Panc1 (cell line): ENCODE measurements at regions not wholly inside any gene's neighbourhood (a gene's known extent, or its start where the extent isn't known, plus 50 kb on each side); places are given as distances from the start of the nearest gene placed in this dataset.

Experiments used
- ATAC-seq: fragments of 200-7000 bp; cut with Tn5 transposase; 2 replicates; pipeline ENCODE4 v1.9.1; 2020; ENCODE audit warnings: mild to moderate bottlenecking, moderate library complexity
- BruUV-seq: library from RNA; stranded (reverse); fragments of 400-500 nt; replicated peaks from 2 replicates; lab custom pipeline; 2021; lab: Mats Ljungman, UMichigan
- CTCF ChIA-PET: fragments of 300-600 bp; sonication (Branson Sonifier 250); formaldehyde crosslinking; loops from one replicate; lab custom pipeline; 2022; ENCODE audit warnings: antibody characterized with exemption; lab: Charles Lee
- POLR2A ChIA-PET: fragments of 300-600 bp; sonication (Branson Sonifier 250); formaldehyde crosslinking; loops from one replicate; lab custom pipeline; 2022; ENCODE audit warnings: antibody characterized with exemption; lab: Charles Lee
- DNase-seq: peaks from one replicate; pipeline ENCODE4 v3.0.0-alpha.2; 2010; ENCODE audit warnings: low read depth, low spot score
- H3K27ac ChIP-seq: 2 replicates; pipeline ENCODE4 v1.5.1; 2011; ENCODE audit warnings: mild to moderate bottlenecking, low read length, inconsistent platforms
- H3K27me3 ChIP-seq: fragments of 200-500 bp; sonication (Bioruptor generic); 2 replicates; pipeline ENCODE4 v1.6.0; 2014; ENCODE audit warnings: low read length, inconsistent platforms; ENCODE audit not compliant: control insufficient read depth, insufficient read depth
- H3K36me3 ChIP-seq: fragments of 200-500 bp; sonication (Bioruptor generic); 2 replicates; pipeline ENCODE4 v1.5.1; 2014; ENCODE audit warnings: inconsistent platforms, mild to moderate bottlenecking, low read length, moderate library complexity; ENCODE audit not compliant: control insufficient read depth, insufficient read depth
- H3K4me1 ChIP-seq: 2 replicates; pipeline ENCODE4 v1.5.1; 2011; ENCODE audit warnings: inconsistent platforms, mild to moderate bottlenecking, low read length, moderate library complexity; ENCODE audit not compliant: control insufficient read depth, insufficient read depth
- H3K4me3 ChIP-seq, 2 experiments: 2 replicates each; pipeline ENCODE4 v1.5.1; 2011 to 2012; ENCODE audit warnings: low read depth in 2 of 2, low read length in 2 of 2, mild to moderate bottlenecking in 2 of 2, inconsistent platforms in 1 of 2, moderate library complexity in 1 of 2
- H3K9me3 ChIP-seq: fragments of 200-500 bp; sonication (Bioruptor generic); 2 replicates; pipeline ENCODE4 v1.5.1; 2014; ENCODE audit warnings: low read depth, mild to moderate bottlenecking, inconsistent platforms, low read length, moderate library complexity; ENCODE audit not compliant: control insufficient read depth, insufficient read depth
- POLR2AphosphoS5 ChIP-seq: IDR thresholded peaks from 2 replicates; pipeline ENCODE4 v1.6.1; 2012; ENCODE audit warnings: mild to moderate bottlenecking, low read depth, low read length, moderate library complexity
- SIN3A ChIP-seq: IDR thresholded peaks from 2 replicates; pipeline ENCODE4 v1.6.1; 2012; ENCODE audit warnings: low read depth, mild to moderate bottlenecking, low read length, moderate library complexity, borderline replicate concordance; ENCODE audit not compliant: insufficient read depth
- TCF7L2 ChIP-seq: IDR thresholded peaks from 2 replicates; pipeline ENCODE4 v1.6.1; 2011; ENCODE audit warnings: mild to moderate bottlenecking, low read depth, low read length, inconsistent platforms
- in situ Hi-C: cut with HindIII; loops from 2 replicates; pipeline ENCODE4 v1.10.0; 2016; ENCODE audit warnings: low sequenced_read_pairs, low pct_unique_long_range_greater_than_20kb
- intact Hi-C: fragments of 100-400 bp; cut with micrococcal nuclease; formaldehyde crosslinking; loops from one replicate; pipeline ENCODE4 v1.10.0; 2022; ENCODE audit not compliant: unreplicated experiment
- TF ChIP-seq, protein P1 (sequence below), 2 experiments: IDR thresholded peaks; 2 replicates each; pipeline ENCODE4 v1.6.1; 2011 to 2012; ENCODE audit warnings: low read depth in 2 of 2, control low read depth in 1 of 2, low read length in 1 of 2, mild to moderate bottlenecking in 1 of 2, moderate library complexity in 1 of 2; ENCODE audit not compliant: insufficient read depth in 1 of 2
- TF ChIP-seq, protein P2 (sequence below): fragments of 450-650 bp; IDR thresholded peaks from 2 replicates; pipeline ENCODE4 v1.5.1; 2017; ENCODE audit warnings: mild to moderate bottlenecking

DNA sequence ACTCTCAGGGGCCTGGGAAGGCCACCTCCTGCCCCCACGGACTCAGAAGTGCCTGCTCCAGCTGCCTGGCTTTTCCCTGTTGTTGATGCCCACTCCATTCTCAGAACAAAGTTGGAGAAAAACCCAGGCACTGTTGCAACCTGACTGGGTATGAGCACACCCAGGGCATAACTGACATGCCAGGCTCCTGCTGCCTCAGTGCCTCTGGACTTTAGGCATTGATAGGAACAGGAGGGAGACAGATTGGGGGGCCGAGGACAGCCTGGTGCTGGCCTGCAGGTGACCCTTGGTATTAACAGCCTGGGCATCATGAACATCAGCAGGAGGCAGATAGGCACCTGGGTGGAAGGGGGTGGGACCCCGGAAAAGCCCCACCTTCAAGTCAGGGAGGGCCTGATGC is 685.9 kb upstream of the CDH10 start:
- H3K9me3 ChIP-seq: no peaks in the 10 kb centered on the region
- POLR2A ChIA-PET: no interaction called here
- TF ChIP-seq SIN3A (no peak), TCF7L2 (no peak), POLR2AphosphoS5 (no peak)
- TF ChIP-seq, protein P1, sequence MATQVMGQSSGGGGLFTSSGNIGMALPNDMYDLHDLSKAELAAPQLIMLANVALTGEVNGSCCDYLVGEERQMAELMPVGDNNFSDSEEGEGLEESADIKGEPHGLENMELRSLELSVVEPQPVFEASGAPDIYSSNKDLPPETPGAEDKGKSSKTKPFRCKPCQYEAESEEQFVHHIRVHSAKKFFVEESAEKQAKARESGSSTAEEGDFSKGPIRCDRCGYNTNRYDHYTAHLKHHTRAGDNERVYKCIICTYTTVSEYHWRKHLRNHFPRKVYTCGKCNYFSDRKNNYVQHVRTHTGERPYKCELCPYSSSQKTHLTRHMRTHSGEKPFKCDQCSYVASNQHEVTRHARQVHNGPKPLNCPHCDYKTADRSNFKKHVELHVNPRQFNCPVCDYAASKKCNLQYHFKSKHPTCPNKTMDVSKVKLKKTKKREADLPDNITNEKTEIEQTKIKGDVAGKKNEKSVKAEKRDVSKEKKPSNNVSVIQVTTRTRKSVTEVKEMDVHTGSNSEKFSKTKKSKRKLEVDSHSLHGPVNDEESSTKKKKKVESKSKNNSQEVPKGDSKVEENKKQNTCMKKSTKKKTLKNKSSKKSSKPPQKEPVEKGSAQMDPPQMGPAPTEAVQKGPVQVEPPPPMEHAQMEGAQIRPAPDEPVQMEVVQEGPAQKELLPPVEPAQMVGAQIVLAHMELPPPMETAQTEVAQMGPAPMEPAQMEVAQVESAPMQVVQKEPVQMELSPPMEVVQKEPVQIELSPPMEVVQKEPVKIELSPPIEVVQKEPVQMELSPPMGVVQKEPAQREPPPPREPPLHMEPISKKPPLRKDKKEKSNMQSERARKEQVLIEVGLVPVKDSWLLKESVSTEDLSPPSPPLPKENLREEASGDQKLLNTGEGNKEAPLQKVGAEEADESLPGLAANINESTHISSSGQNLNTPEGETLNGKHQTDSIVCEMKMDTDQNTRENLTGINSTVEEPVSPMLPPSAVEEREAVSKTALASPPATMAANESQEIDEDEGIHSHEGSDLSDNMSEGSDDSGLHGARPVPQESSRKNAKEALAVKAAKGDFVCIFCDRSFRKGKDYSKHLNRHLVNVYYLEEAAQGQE (IDR thresholded peaks at IDR 0.05; ENCODE audit: insufficient read depth in 1 of 2, low read depth in 2 of 2, low read length in 1 of 2): no peak
- TF ChIP-seq, protein P2, sequence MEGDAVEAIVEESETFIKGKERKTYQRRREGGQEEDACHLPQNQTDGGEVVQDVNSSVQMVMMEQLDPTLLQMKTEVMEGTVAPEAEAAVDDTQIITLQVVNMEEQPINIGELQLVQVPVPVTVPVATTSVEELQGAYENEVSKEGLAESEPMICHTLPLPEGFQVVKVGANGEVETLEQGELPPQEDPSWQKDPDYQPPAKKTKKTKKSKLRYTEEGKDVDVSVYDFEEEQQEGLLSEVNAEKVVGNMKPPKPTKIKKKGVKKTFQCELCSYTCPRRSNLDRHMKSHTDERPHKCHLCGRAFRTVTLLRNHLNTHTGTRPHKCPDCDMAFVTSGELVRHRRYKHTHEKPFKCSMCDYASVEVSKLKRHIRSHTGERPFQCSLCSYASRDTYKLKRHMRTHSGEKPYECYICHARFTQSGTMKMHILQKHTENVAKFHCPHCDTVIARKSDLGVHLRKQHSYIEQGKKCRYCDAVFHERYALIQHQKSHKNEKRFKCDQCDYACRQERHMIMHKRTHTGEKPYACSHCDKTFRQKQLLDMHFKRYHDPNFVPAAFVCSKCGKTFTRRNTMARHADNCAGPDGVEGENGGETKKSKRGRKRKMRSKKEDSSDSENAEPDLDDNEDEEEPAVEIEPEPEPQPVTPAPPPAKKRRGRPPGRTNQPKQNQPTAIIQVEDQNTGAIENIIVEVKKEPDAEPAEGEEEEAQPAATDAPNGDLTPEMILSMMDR: no peak
- DNase-seq (no peak), ATAC-seq (no peak)
- no peaks in the 10 kb centered on the region for H3K4me1 ChIP-seq
- BruUV-seq: no TSS peak
- no peaks in the 10 kb centered on the region for H3K27me3 ChIP-seq
- H3K36me3 ChIP-seq: no peaks in the 10 kb centered on the region
- in situ Hi-C loops: no loop called here
- CTCF ChIA-PET: no interaction called here
- H3K4me3 ChIP-seq: no peak overlapping the region
- intact Hi-C loops: no loop called here
- H3K27ac ChIP-seq: no peak overlapping the region

DNA sequence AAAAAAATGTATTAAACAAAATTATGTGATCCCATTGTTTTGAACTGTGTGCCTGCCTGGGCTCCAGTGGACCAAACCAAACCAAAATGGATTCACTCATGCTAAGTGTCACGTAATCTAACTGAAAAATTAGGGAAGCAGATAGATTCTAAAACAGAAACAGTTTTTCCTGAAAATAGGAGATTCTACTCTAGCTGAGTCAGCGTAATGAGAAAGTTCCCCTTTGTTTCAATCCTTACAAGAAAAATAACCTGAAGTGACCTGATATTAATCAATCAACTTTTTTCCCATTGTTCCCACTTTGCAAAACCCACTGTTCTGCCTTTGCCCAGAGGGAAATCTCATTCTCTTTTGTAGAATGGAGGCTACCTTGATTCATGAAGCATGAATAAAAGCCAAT is 682.4 kb upstream of the CDH10 start:
- intact Hi-C loops: no loop called here
- TF ChIP-seq SIN3A (no peak), POLR2AphosphoS5 (no peak), TCF7L2 (no peak)
- TF ChIP-seq, protein P2: no peak
- TF ChIP-seq, protein P1 (IDR thresholded peaks at IDR 0.05; ENCODE audit: insufficient read depth in 1 of 2, low read depth in 2 of 2, low read length in 1 of 2): no peak
- BruUV-seq: no TSS peak

More for the DNA sequence above, 682.4 kb upstream of the CDH10 start:
- Histone ChIP-seq H3K27ac (no peak overlapping the region), H3K9me3 (no peaks in the 10 kb centered on the region), H3K4me1 (no peaks in the 10 kb centered on the region), H3K27me3 (no peaks in the 10 kb centered on the region), H3K4me3 (no peak overlapping the region), H3K36me3 (no peaks in the 10 kb centered on the region; the same call in 1 of the 2 replicates)
- DNase-seq (no peak), ATAC-seq (no peak)
- POLR2A ChIA-PET: no interaction called here
- CTCF ChIA-PET: no interaction called here
- in situ Hi-C loops: no loop called here
